Retinal pigment epithelial cell (primary cell): ENCODE measurements at regions not wholly inside any gene's neighbourhood (a gene's known extent, or its start where the extent isn't known, plus 50 kb on each side); places are given as distances from the start of the nearest gene placed in this dataset.

Experiments
- DNase-seq: peaks from one replicate; pipeline ENCODE4 v3.0.0-alpha.2; 2010; ENCODE audit warnings: low read depth
- H3K4me3 ChIP-seq: 2 replicates; pipeline ENCODE4 v1.5.1; 2011; ENCODE audit warnings: mild to moderate bottlenecking, low read length, control low read depth, moderate library complexity
- CTCF ChIP-seq: conservative IDR thresholded peaks from 2 replicates; pipeline ENCODE4 v1.5.1; 2011; ENCODE audit warnings: low read depth, low read length, control low read depth, inconsistent platforms

- DNase-seq: no peak
- no peak overlapping the region for H3K4me3 ChIP-seq
- no peak for TF ChIP-seq CTCF
Observed at GRCh38 chr2:239461291-239462190, 60.7 kb upstream of the HDAC4 start.

- no peak for TF ChIP-seq CTCF
- DNase-seq: no peak
Observed at GRCh38 chr2:239460780-239461179, 60.0 kb upstream of the HDAC4 start.

GRCh38 chr2:239459606-239460005 lies 58.8 kb upstream of the HDAC4 start:
- H3K4me3 ChIP-seq: no peak overlapping the region
- TF ChIP-seq CTCF: no peak
- no peak for DNase-seq

More at GRCh38 chr2:239460780-239461179, 60.0 kb upstream of the HDAC4 start:
- no peak overlapping the region for H3K4me3 ChIP-seq

GRCh38 chr2:239459056-239459455 lies 58.2 kb upstream of the HDAC4 start:
- DNase-seq: no peak
- no peak overlapping the region for H3K4me3 ChIP-seq
- TF ChIP-seq CTCF: no peak

GRCh38 chr2:239457586-239458445 lies 57.0 kb upstream of the HDAC4 start:
- no peak for TF ChIP-seq CTCF
- no peak for DNase-seq
- H3K4me3 ChIP-seq: no peak overlapping the region

- no peak overlapping the region for H3K4me3 ChIP-seq
- TF ChIP-seq CTCF: no peak
- DNase-seq: no peak
Observed at GRCh38 chr2:239456940-239457339, 56.1 kb upstream of the HDAC4 start.
